Heart left ventricle (tissue), 13 donors: ENCODE measurements at regions not wholly inside any gene's neighbourhood (a gene's known extent, or its start where the extent isn't known, plus 50 kb on each side); places are given as distances from the start of the nearest gene placed in this dataset.

Experiments used
- CTCF ChIP-seq, 12 donors: fragments of 200-600 bp; sonication (generic) in 4 of 12; IDR thresholded peaks; one replicate each; pipeline versions ENCODE4 v1.5.0 to v1.8.0; 2018 to 2022; ENCODE audit warnings: antibody characterized with exemption in 12 of 12, mild to moderate bottlenecking in 5 of 12
- POLR2A ChIP-seq, 2 donors: fragments of 450-650 bp; IDR thresholded peaks; one replicate each; pipeline ENCODE4 v1.6.1; 2017; ENCODE audit warnings: antibody characterized with exemption in 2 of 2, mild to moderate bottlenecking in 2 of 2, moderate library complexity in 2 of 2
- donor health status: ischemic (EF 13 %, LVEDD 7.1; RV severe dilation, severe dysfunction).
- donor health status: DM: no; HTN: yes; CAD: no.
- donor health status: DM: no; HTN: no; CAD: no.
- donor health status: ischemic (EF 25% LVEDD 6.9; RV normal size, moderate dysfunction).
- donor health status: ischemic (EF 25% LVEDD 5.7; RV mildly dilated, moderate dysfunction).
- donor health status: ischemic (EF 35%, LVEDD 5.7; RV mildly dilated, moderate dysfunction).
- donor health status: nonischemic (EF 11% LVEDD 7.7; RV severe dilation, severe dysfunction).
- donor health status: DM: yes; HTN: yes; CAD: no.
- donor health status: PGD.
- donor health status: ischemic (EF 29% LVEDD 5.4; RV normal size, mild dysfunction).
- donor health status: nonischemic (EF 23%, LVEDD 6.1; RV moderate dilation, normal function).

GRCh38 chr3:146972726-146973125, 367.6 kb upstream of the PLSCR5 start:
- TF ChIP-seq CTCF (IDR thresholded peaks at IDR 0.05), result no peak
- TF ChIP-seq POLR2A (IDR thresholded peaks at IDR 0.05), result no peak
